AG10803 (cell line): ENCODE measurements at regions not wholly inside any gene's neighbourhood (a gene's known extent, or its start where the extent isn't known, plus 50 kb on each side); places are given as distances from the start of the nearest gene placed in this dataset.

Experiments used
- DNase-seq: peaks from one replicate; pipeline ENCODE4 v3.0.0; 2010; ENCODE audit warnings: low read depth
- H3K4me3 ChIP-seq: 2 replicates; pipeline ENCODE4 v1.5.1; 2011; ENCODE audit warnings: mild to moderate bottlenecking, low read length, control low read depth
- TF ChIP-seq, protein P1 (sequence below): conservative IDR thresholded peaks from 2 replicates; pipeline ENCODE4 v1.5.1; 2011; ENCODE audit warnings: mild to moderate bottlenecking, low read length, control low read depth, inconsistent platforms

DNA sequence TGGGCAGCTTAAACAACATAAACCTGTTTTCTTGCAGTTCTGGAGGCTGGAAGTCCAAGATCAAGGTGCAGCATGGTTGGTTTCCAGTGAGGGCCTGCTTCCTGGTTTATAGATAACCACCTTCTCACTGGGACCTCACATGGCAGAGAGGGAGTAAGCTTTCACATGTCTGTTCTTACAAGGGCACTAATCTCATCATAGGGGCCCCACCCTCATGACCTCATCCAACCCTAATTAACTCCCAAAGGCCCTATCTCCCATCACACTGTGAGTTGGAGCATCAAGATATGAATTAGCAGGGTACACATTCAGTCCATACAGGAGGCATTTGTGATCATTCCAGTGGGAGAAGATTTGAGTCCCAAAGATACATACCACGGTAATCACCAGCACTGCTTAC, 50.5 kb upstream of the GRIN2A start:
- H3K4me3 ChIP-seq, result no peak overlapping the region
- no peak for DNase-seq
- TF ChIP-seq, protein P1, sequence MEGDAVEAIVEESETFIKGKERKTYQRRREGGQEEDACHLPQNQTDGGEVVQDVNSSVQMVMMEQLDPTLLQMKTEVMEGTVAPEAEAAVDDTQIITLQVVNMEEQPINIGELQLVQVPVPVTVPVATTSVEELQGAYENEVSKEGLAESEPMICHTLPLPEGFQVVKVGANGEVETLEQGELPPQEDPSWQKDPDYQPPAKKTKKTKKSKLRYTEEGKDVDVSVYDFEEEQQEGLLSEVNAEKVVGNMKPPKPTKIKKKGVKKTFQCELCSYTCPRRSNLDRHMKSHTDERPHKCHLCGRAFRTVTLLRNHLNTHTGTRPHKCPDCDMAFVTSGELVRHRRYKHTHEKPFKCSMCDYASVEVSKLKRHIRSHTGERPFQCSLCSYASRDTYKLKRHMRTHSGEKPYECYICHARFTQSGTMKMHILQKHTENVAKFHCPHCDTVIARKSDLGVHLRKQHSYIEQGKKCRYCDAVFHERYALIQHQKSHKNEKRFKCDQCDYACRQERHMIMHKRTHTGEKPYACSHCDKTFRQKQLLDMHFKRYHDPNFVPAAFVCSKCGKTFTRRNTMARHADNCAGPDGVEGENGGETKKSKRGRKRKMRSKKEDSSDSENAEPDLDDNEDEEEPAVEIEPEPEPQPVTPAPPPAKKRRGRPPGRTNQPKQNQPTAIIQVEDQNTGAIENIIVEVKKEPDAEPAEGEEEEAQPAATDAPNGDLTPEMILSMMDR, result no peak

DNA sequence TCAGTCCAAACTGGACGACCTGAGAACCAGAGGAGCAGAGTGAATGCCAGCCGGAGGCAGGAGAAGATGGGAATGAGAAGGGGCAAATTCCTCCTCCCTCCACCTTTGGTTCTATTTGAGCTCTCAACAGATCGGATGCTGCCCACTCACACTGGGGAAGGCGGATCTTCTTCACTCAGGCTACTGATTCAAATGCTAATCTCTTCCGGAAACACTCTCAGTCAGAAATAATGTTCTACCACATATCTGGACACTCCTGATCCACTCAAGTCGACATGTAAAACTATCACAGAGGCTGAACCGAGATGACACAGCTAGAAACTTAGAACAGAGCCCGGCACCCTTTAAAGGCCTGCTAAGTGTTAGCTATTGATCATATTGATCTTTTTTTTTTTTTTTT, 57.4 kb upstream of the GRIN2A start:
- H3K4me3 ChIP-seq, result no peak overlapping the region
- TF ChIP-seq, protein P1, result no peak
- no peak for DNase-seq

DNA sequence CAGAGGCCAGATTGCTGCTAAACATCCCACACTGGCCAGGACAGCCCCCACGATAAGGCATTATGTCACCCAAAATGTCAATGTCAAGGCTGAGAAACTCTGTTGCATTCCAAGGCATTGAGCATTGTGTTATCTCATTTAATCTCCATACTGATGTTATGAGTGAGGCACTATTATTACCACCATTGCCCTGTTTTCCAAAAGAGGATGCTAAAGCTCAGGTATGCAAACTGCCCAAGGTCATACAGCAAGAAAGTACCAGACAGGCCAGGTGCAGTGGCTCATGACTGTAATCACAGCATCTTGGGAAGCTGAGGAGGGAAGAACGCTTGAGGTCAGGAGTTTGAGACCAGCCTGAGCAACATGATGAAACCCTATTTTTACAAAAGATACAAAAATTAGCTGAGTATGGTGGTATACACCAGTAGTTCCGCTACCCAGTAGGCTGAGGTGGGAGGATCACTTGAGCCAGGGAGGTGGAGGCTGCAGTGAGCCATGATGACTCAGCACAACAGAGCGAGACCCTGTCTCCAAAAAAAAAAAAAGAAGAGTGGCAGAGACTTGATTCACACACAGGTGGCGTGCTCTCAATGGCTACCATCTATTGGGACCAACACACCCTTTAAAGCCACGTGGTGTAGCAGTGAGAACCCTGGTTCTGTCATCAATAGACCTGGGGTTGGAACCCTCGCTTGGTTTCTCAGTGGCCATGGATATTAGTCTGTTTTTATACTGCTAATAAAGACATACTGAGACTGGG, 58.8 kb upstream of the GRIN2A start:
- H3K4me3 ChIP-seq, result no peak overlapping the region
- TF ChIP-seq, protein P1, result no peak
- no peak for DNase-seq

DNA sequence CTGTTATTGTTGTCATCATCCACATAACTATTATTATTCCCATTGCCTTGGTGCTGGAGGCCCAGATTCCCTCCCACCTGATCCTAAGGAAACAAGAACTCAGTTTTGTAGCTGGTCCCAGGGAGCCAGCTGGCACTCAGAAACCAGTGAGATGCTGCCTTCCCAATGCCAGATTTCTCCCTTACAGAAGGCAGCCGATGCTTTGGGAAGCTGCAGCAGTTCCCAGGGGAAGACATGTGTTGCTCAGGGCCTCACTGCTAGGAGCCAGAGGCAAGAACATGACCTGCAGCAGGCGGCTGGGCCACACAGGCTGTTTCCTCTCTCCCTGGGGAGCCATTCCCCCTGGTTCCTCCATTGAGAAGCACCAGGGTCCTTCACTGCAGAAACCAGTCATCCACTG, 59.9 kb upstream of the GRIN2A start:
- DNase-seq, result no peak
- H3K4me3 ChIP-seq, result no peak overlapping the region
- TF ChIP-seq, protein P1, result no peak

DNA sequence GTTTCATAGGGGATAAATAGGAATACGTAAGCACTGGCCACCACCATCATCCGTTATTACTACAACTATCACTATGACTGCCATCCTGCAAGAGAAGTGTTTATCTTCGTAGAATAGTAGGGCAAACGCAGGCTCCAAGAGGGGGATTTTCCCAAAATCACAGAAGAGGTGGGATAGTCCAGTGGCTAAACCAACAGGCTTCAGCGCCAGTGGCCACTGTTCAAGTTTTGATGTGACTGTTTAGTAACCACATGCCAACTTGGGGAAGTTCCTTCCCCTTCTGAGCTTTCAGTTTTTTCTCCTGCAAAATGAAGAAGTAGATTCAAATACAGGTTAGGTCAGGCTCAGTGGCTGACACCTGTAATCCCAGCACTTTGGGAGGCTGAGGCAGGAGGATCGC, 60.7 kb upstream of the GRIN2A start:
- TF ChIP-seq, protein P1, result no peak
- no peak overlapping the region for H3K4me3 ChIP-seq
- no peak for DNase-seq

DNA sequence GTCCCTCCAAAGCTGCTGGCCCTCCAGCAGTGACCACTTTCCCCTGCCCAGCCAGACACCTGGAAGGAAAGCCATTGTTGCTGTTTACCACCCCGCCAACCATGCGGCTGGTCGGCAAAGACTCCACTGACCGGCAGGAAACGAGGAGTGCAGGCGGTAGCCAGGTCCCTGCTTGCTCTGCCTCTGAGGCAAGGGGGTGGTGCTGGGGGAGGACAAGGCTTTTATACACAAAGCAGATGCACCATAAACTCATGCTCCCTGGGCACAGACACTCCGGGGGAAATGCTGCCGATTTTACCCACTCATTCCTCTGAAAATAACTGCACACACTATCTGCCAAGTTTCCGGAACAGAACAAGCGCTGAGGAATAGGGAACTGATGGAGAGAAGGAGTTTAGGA, 62.8 kb upstream of the GRIN2A start:
- H3K4me3 ChIP-seq, result no peak overlapping the region
- no peak for DNase-seq
- TF ChIP-seq, protein P1, result no peak

DNA sequence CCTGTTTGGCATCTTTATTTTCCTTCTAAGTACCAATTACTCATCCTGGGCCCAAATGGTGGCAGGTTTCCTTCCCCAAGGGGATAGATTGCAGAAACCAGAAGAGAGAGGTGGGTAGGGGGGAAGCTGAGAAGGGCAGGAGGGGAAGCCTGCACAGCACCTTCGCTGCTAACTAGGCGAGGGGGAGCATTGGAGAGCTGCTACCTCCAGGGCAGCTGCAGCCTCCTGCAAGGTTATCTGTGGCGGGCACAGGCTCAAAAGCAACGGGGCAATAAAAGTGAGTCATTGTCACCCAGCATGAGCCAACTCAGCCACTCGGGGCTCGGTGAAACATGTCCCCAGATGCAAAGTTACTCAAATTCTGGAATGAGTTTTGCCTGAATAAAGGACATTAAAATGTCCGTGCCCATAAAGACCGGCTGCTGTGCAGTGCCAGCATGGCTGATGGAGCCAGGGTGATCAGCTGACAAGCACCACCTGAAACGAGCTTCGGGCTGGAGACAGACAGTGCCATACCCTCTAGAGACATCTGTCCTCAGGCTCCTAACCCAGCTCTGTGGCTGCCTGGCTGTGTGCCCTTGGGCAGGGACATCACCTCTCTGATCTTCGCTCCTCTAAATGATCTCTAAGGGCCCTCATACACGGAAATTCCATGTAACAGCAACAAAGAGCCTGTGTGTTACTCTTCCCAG, 68.1 kb upstream of the GRIN2A start:
- DNase-seq, result no peak
- TF ChIP-seq, protein P1, result no peak
- H3K4me3 ChIP-seq, result no peak overlapping the region
